Thyroid gland (tissue), 4 donors: ENCODE measurements at regions not wholly inside any gene's neighbourhood (a gene's known extent, or its start where the extent isn't known, plus 50 kb on each side); places are given as distances from the start of the nearest gene placed in this dataset.

ENCODE experiments used
- CTCF ChIP-seq, 6 experiments: fragments of 200-600 bp in 3 of 6; fragments of 450-650 bp in 3 of 6; sonication (generic) in 3 of 6; IDR thresholded peaks; one replicate each; pipeline ENCODE4 v1.5.1; 2016 to 2019; ENCODE audit warnings: antibody characterized with exemption in 6 of 6, mild to moderate bottlenecking in 2 of 6, inconsistent platforms in 1 of 6, moderate library complexity in 1 of 6
- POLR2A ChIP-seq, 2 donors: fragments of 450-650 bp; IDR thresholded peaks; one replicate each; pipeline ENCODE4 v1.6.1; 2017; ENCODE audit warnings: antibody characterized with exemption in 2 of 2, mild to moderate bottlenecking in 2 of 2, moderate library complexity in 1 of 2

- TF ChIP-seq POLR2A (IDR thresholded peaks at IDR 0.05) (no peak), CTCF (IDR thresholded peaks at IDR 0.05) (no peak)
Observed at GRCh38 chr3:13145131-13145825, 72.0 kb upstream of the IQSEC1 start.
